ENCODE measurements at regions not wholly inside any gene's neighbourhood (a gene's known extent, or its start where the extent isn't known, plus 50 kb on each side); places are given as distances from the start of the nearest gene placed in this dataset.
"Not testable (repeated sequence)": the region's sequence is repeated elsewhere in the genome, so short reads cannot be mapped to it uniquely, and the experiment has no call there.

DNA sequence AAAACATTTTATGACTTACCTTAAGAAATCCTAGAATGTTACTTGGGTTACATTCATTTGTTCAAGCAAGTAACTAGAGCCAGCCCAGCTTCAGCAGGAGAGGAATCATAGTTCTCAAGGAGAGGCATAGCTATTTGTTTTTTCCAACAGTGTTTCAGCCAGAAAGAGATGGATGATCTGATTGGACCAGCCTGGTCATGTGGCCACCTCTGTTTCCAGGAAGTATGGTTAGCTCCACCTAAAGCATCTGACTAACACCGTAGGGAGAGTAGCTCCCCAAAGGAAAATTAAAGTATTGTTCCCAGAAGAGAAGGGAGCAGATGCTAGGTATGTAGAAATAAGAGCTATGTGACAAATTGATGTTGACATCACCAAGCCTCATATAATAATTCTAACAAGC is 417.1 kb downstream of the TAFA4 start:
- TF ChIP-seq, protein P1, sequence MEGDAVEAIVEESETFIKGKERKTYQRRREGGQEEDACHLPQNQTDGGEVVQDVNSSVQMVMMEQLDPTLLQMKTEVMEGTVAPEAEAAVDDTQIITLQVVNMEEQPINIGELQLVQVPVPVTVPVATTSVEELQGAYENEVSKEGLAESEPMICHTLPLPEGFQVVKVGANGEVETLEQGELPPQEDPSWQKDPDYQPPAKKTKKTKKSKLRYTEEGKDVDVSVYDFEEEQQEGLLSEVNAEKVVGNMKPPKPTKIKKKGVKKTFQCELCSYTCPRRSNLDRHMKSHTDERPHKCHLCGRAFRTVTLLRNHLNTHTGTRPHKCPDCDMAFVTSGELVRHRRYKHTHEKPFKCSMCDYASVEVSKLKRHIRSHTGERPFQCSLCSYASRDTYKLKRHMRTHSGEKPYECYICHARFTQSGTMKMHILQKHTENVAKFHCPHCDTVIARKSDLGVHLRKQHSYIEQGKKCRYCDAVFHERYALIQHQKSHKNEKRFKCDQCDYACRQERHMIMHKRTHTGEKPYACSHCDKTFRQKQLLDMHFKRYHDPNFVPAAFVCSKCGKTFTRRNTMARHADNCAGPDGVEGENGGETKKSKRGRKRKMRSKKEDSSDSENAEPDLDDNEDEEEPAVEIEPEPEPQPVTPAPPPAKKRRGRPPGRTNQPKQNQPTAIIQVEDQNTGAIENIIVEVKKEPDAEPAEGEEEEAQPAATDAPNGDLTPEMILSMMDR (conservative IDR thresholded peaks at IDR 0.05; ENCODE audit: low read depth, low read length) = no peak
- H3K4me3 ChIP-seq (ENCODE audit: low read depth, low read length) = no peak overlapping the region
- DNase-seq (ENCODE audit: low read depth) = no peak

- DNase-seq (ENCODE audit: low read depth) = no peak
- no peak overlapping the region for H3K4me3 ChIP-seq (ENCODE audit: low read depth, low read length)
Measured at GRCh38 chr3:68504201-68504600, 428.1 kb downstream of the TAFA4 start.

GRCh38 chr3:68485845-68486244 is 446.5 kb downstream of the TAFA4 start:
- not testable (repeated sequence) for DNase-seq (ENCODE audit: low read depth); H3K4me3 ChIP-seq (ENCODE audit: low read depth, low read length)

More at GRCh38 chr3:68504201-68504600, 428.1 kb downstream of the TAFA4 start:
- TF ChIP-seq, protein P1 (conservative IDR thresholded peaks at IDR 0.05; ENCODE audit: low read depth, low read length) = no peak

- no peak overlapping the region for H3K4me3 ChIP-seq (ENCODE audit: low read depth, low read length)
- TF ChIP-seq, protein P1 (conservative IDR thresholded peaks at IDR 0.05; ENCODE audit: low read depth, low read length) = no peak
- DNase-seq (ENCODE audit: low read depth) = no peak
Measured at GRCh38 chr3:68485051-68485450, 447.3 kb downstream of the TAFA4 start.

- DNase-seq (ENCODE audit: low read depth) = no peak
- no peak overlapping the region for H3K4me3 ChIP-seq (ENCODE audit: low read depth, low read length)
- TF ChIP-seq, protein P1 (conservative IDR thresholded peaks at IDR 0.05; ENCODE audit: low read depth, low read length) = no peak
Measured at GRCh38 chr3:68483601-68484000, 448.7 kb downstream of the TAFA4 start.

DNA sequence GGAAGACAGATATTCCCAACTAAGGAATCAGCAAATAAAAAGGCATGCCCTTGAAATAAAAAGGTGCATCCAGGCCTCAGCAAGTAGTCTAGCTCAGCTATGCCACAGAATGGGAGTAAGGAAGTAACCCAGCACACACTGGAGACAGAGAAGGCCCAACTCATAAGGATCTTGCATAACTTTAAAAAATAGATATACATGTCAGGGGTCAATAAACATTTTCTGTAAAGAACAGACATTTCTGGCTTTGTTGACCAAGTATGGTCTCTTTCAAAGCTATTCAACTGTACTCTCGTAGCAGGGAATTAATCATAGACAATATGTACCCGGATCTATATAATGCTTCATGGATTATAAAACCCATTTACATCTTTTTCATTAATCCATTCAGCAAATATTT is 449.3 kb downstream of the TAFA4 start:
- TF ChIP-seq, protein P1 (conservative IDR thresholded peaks at IDR 0.05; ENCODE audit: low read depth, low read length) = no peak
- H3K4me3 ChIP-seq (ENCODE audit: low read depth, low read length) = no peak overlapping the region
- no peak for DNase-seq (ENCODE audit: low read depth)

- H3K4me3 ChIP-seq (ENCODE audit: low read depth, low read length) = no peak overlapping the region
- no peak for DNase-seq (ENCODE audit: low read depth)
- TF ChIP-seq, protein P1 (conservative IDR thresholded peaks at IDR 0.05; ENCODE audit: low read depth, low read length) = no peak
Measured at GRCh38 chr3:68482565-68482964, 449.8 kb downstream of the TAFA4 start.

- H3K4me3 ChIP-seq (ENCODE audit: low read depth, low read length) = no peak overlapping the region
- no peak for DNase-seq (ENCODE audit: low read depth)
- TF ChIP-seq, protein P1 (conservative IDR thresholded peaks at IDR 0.05; ENCODE audit: low read depth, low read length) = no peak
Measured at GRCh38 chr3:68479779-68480178, 452.6 kb downstream of the TAFA4 start.

All from choroid plexus epithelial cell (primary cell).